ENCODE measurements at regions not wholly inside any gene's neighbourhood (a gene's known extent, or its start where the extent isn't known, plus 50 kb on each side); places are given as distances from the start of the nearest gene placed in this dataset.
A peak's percentile ranks its signal among the peaks of the same experiment; 100 is the strongest.

GRCh38 chr2:64327129-64327509 lies 126.8 kb upstream of the LGALSL start:
- peaks cover 5% of the 10 kb centered on the region for H3K4me1 ChIP-seq (ENCODE audit: insufficient read depth)
- DNase-seq (ENCODE audit: low spot score) = no peak
- no peaks in the 10 kb centered on the region for H3K36me3 ChIP-seq (replicated peaks; ENCODE audit: insufficient read depth, low read depth)
- H3K9me2 ChIP-seq (replicated peaks; ENCODE audit: insufficient read depth) = no peaks in the 10 kb centered on the region
- no peak overlapping the region for H3K4me2 ChIP-seq
- no peaks in the 10 kb centered on the region for H3K27me3 ChIP-seq
- no peak overlapping the region for H3K27ac ChIP-seq
- no peaks in the 10 kb centered on the region for H3K79me2 ChIP-seq
- WGBS (ENCODE audit: low lambda C conversion rate, missing lambda C conversion rate) = 81% methylated on average over 5 of the region's 5 CpGs
- no peak for TF ChIP-seq CTCF (IDR thresholded peaks at IDR 0.05; ENCODE audit: poor library complexity)
- TF ChIP-seq EZH2 (IDR thresholded peaks at IDR 0.05; ENCODE audit: borderline replicate concordance) = no peak
- TF ChIP-seq EZH2phosphoT487 (IDR thresholded peaks at IDR 0.05; ENCODE audit: low read depth, severe bottlenecking, unreplicated experiment) = no peak
- no peaks in the 10 kb centered on the region for H3K9me3 ChIP-seq (ENCODE audit: low read depth)
- no peaks in the 10 kb centered on the region for H4K20me1 ChIP-seq (ENCODE audit: insufficient read depth, poor library complexity, severe bottlenecking)
- H2AFZ ChIP-seq = no peak overlapping the region
- no peak overlapping the region for H3K4me3 ChIP-seq

GRCh38 chr2:64327510-64328414 lies 126.2 kb upstream of the LGALSL start:
- no peaks in the 10 kb centered on the region for H3K9me3 ChIP-seq (ENCODE audit: low read depth)
- WGBS (ENCODE audit: low lambda C conversion rate, missing lambda C conversion rate) = 76% methylated on average over 16 of the region's 16 CpGs

GRCh38 chr2:64328415-64328722 lies 125.6 kb upstream of the LGALSL start:
- no peaks in the 10 kb centered on the region for H3K79me2 ChIP-seq

More at GRCh38 chr2:64327510-64328414, 126.2 kb upstream of the LGALSL start:
- Histone ChIP-seq H3K36me3 (replicated peaks; ENCODE audit: insufficient read depth, low read depth) (no peaks in the 10 kb centered on the region), H3K4me2 (no peak overlapping the region), H4K20me1 (ENCODE audit: insufficient read depth, poor library complexity, severe bottlenecking) (no peaks in the 10 kb centered on the region), H3K4me1 (ENCODE audit: insufficient read depth) (peaks cover 5% of the 10 kb centered on the region), H3K27me3 (no peaks in the 10 kb centered on the region), H3K4me3 (no peak overlapping the region), H3K9me2 (replicated peaks; ENCODE audit: insufficient read depth) (no peaks in the 10 kb centered on the region), H3K27ac (no peak overlapping the region), H3K79me2 (no peaks in the 10 kb centered on the region), H2AFZ (no peak overlapping the region)
- TF ChIP-seq EZH2phosphoT487 (IDR thresholded peaks at IDR 0.05; ENCODE audit: low read depth, severe bottlenecking, unreplicated experiment) (no peak), CTCF (IDR thresholded peaks at IDR 0.05; ENCODE audit: poor library complexity) (peak; percentile 32), EZH2 (IDR thresholded peaks at IDR 0.05; ENCODE audit: borderline replicate concordance) (no peak)
- DNase-seq (ENCODE audit: low spot score) = peak; percentile 30

More at GRCh38 chr2:64328415-64328722, 125.6 kb upstream of the LGALSL start:
- TF ChIP-seq EZH2phosphoT487 (IDR thresholded peaks at IDR 0.05; ENCODE audit: low read depth, severe bottlenecking, unreplicated experiment) = no peak
- TF ChIP-seq CTCF (IDR thresholded peaks at IDR 0.05; ENCODE audit: poor library complexity) = no peak
- no peak for TF ChIP-seq EZH2 (IDR thresholded peaks at IDR 0.05; ENCODE audit: borderline replicate concordance)
- 78% methylated on average over 8 of the region's 8 CpGs for WGBS (ENCODE audit: low lambda C conversion rate, missing lambda C conversion rate)
- no peaks in the 10 kb centered on the region for H3K9me2 ChIP-seq (replicated peaks; ENCODE audit: insufficient read depth)
- DNase-seq (ENCODE audit: low spot score) = no peak
- H3K4me2 ChIP-seq = no peak overlapping the region
- peaks cover 5% of the 10 kb centered on the region for H3K4me1 ChIP-seq (ENCODE audit: insufficient read depth)
- no peak overlapping the region for H3K27ac ChIP-seq
- H3K36me3 ChIP-seq (replicated peaks; ENCODE audit: insufficient read depth, low read depth) = no peaks in the 10 kb centered on the region
- no peak overlapping the region for H3K4me3 ChIP-seq
- no peaks in the 10 kb centered on the region for H3K27me3 ChIP-seq
- H4K20me1 ChIP-seq (ENCODE audit: insufficient read depth, poor library complexity, severe bottlenecking) = no peaks in the 10 kb centered on the region
- no peaks in the 10 kb centered on the region for H3K9me3 ChIP-seq (ENCODE audit: low read depth)
- no peak overlapping the region for H2AFZ ChIP-seq
